Dendritic cell treated with granulocyte-macrophage colony-stimulating factor and Interleukin-4, amounts not matched to agents 40 ng/mL and 50 ng/mL, for 4 days (primary cell): ENCODE measurements at regions not wholly inside any gene's neighbourhood (a gene's known extent, or its start where the extent isn't known, plus 50 kb on each side); places are given as distances from the start of the nearest gene placed in this dataset.

Experiments
- H3K27ac Mint-ChIP-seq: one replicate; pipeline ENCODE4 v1.8.0; 2022; ENCODE audit warnings: mild to moderate bottlenecking, mixed read lengths
- H3K27me3 Mint-ChIP-seq: one replicate; pipeline ENCODE4 v1.8.0; 2022; ENCODE audit warnings: mild to moderate bottlenecking, mixed read lengths
- H3K36me3 Mint-ChIP-seq: one replicate; pipeline ENCODE4 v1.8.0; 2022; ENCODE audit warnings: low read depth, mixed read lengths
- H3K4me1 Mint-ChIP-seq: one replicate; pipeline ENCODE4 v1.8.0; 2022; ENCODE audit warnings: low read depth, mixed read lengths
- H3K4me3 Mint-ChIP-seq: one replicate; pipeline ENCODE4 v1.8.0; 2022; ENCODE audit warnings: mild to moderate bottlenecking, moderate library complexity, mixed read lengths
- H3K9me3 Mint-ChIP-seq: one replicate; pipeline ENCODE4 v1.8.0; 2022; ENCODE audit warnings: mixed read lengths
- intact Hi-C: fragments of 100-400 bp; cut with micrococcal nuclease; formaldehyde crosslinking; loops from one replicate; pipeline ENCODE4 v1.15.0; 2022

GRCh38 chr11:81092522-81092921 lies 1641.1 kb downstream of the FAM181B start:
- H3K4me1 Mint-ChIP-seq = no peaks in the 10 kb centered on the region
- no peaks in the 10 kb centered on the region for H3K36me3 Mint-ChIP-seq
- H3K9me3 Mint-ChIP-seq = no peaks in the 10 kb centered on the region
- intact Hi-C loops = no loop called here
- no peaks in the 10 kb centered on the region for H3K27me3 Mint-ChIP-seq
- no peak overlapping the region for H3K4me3 Mint-ChIP-seq
- H3K27ac Mint-ChIP-seq = no peak overlapping the region

- no peaks in the 10 kb centered on the region for H3K4me1 Mint-ChIP-seq
- no peak overlapping the region for H3K4me3 Mint-ChIP-seq
- no peaks in the 10 kb centered on the region for H3K27me3 Mint-ChIP-seq
These were observed 1644.4 kb downstream of the FAM181B start for GRCh38 chr11:81089242-81089641.

GRCh38 chr11:81080476-81080875 lies 1639.6 kb upstream of the TENM4 start:
- no peak overlapping the region for H3K27ac Mint-ChIP-seq
- no peaks in the 10 kb centered on the region for H3K36me3 Mint-ChIP-seq
- H3K4me1 Mint-ChIP-seq = no peaks in the 10 kb centered on the region
- peaks cover 10% of the 10 kb centered on the region for H3K9me3 Mint-ChIP-seq
- no peaks in the 10 kb centered on the region for H3K27me3 Mint-ChIP-seq
- intact Hi-C loops = no loop called here
- no peak overlapping the region for H3K4me3 Mint-ChIP-seq

More at GRCh38 chr11:81089242-81089641, 1644.4 kb downstream of the FAM181B start:
- H3K36me3 Mint-ChIP-seq = no peaks in the 10 kb centered on the region
- no peak overlapping the region for H3K27ac Mint-ChIP-seq
- peaks cover 1% of the 10 kb centered on the region for H3K9me3 Mint-ChIP-seq
- intact Hi-C loops = no loop called here

GRCh38 chr11:81072273-81072672 lies 1631.4 kb upstream of the TENM4 start:
- H3K27ac Mint-ChIP-seq = no peak overlapping the region
- no peaks in the 10 kb centered on the region for H3K27me3 Mint-ChIP-seq
- H3K4me1 Mint-ChIP-seq = no peaks in the 10 kb centered on the region
- H3K9me3 Mint-ChIP-seq = peaks cover 9% of the 10 kb centered on the region
- intact Hi-C loops = no loop called here
- no peaks in the 10 kb centered on the region for H3K36me3 Mint-ChIP-seq
- H3K4me3 Mint-ChIP-seq = no peak overlapping the region

GRCh38 chr11:81071606-81072005 lies 1630.8 kb upstream of the TENM4 start:
- no peaks in the 10 kb centered on the region for H3K36me3 Mint-ChIP-seq
- H3K27me3 Mint-ChIP-seq = no peaks in the 10 kb centered on the region

GRCh38 chr11:81070948-81071347 lies 1630.1 kb upstream of the TENM4 start:
- Mint-ChIP-seq H3K4me3 (no peak overlapping the region), H3K36me3 (no peaks in the 10 kb centered on the region), H3K27ac (no peak overlapping the region), H3K4me1 (no peaks in the 10 kb centered on the region), H3K27me3 (no peaks in the 10 kb centered on the region), H3K9me3 (peaks cover 9% of the 10 kb centered on the region)
- intact Hi-C loops = no loop called here

More at GRCh38 chr11:81071606-81072005, 1630.8 kb upstream of the TENM4 start:
- Mint-ChIP-seq H3K4me1 (no peaks in the 10 kb centered on the region), H3K4me3 (no peak overlapping the region), H3K27ac (no peak overlapping the region), H3K9me3 (peaks cover 9% of the 10 kb centered on the region)
- intact Hi-C loops = no loop called here

- no peaks in the 10 kb centered on the region for H3K27me3 Mint-ChIP-seq
- H3K36me3 Mint-ChIP-seq = no peaks in the 10 kb centered on the region
- H3K4me1 Mint-ChIP-seq = no peaks in the 10 kb centered on the region
- no peak overlapping the region for H3K27ac Mint-ChIP-seq
- intact Hi-C loops = no loop called here
- H3K9me3 Mint-ChIP-seq = no peaks in the 10 kb centered on the region
- H3K4me3 Mint-ChIP-seq = no peak overlapping the region
These were observed 1618.5 kb upstream of the TENM4 start for GRCh38 chr11:81059356-81059755.

- Mint-ChIP-seq H3K4me1 (no peaks in the 10 kb centered on the region), H3K9me3 (no peaks in the 10 kb centered on the region), H3K36me3 (no peaks in the 10 kb centered on the region), H3K4me3 (no peak overlapping the region), H3K27ac (no peak overlapping the region), H3K27me3 (no peaks in the 10 kb centered on the region)
- intact Hi-C loops = no loop called here
These were observed 1611.7 kb upstream of the TENM4 start for GRCh38 chr11:81052344-81053158.

- Mint-ChIP-seq H3K27me3 (no peaks in the 10 kb centered on the region), H3K4me1 (no peaks in the 10 kb centered on the region), H3K27ac (no peak overlapping the region), H3K9me3 (peaks cover 46% of the 10 kb centered on the region), H3K4me3 (no peak overlapping the region), H3K36me3 (no peaks in the 10 kb centered on the region)
- intact Hi-C loops = no loop called here
These were observed 1599.2 kb upstream of the TENM4 start for GRCh38 chr11:81039916-81040524.

- intact Hi-C loops = no loop called here
- H3K36me3 Mint-ChIP-seq = no peaks in the 10 kb centered on the region
- no peaks in the 10 kb centered on the region for H3K4me1 Mint-ChIP-seq
- H3K9me3 Mint-ChIP-seq = peaks cover 58% of the 10 kb centered on the region
- no peak overlapping the region for H3K27ac Mint-ChIP-seq
- H3K27me3 Mint-ChIP-seq = no peaks in the 10 kb centered on the region
- no peak overlapping the region for H3K4me3 Mint-ChIP-seq
These were observed 1595.5 kb upstream of the TENM4 start for GRCh38 chr11:81036168-81036870.

GRCh38 chr11:81033779-81034540 lies 1593.1 kb upstream of the TENM4 start:
- H3K27ac Mint-ChIP-seq = no peak overlapping the region
- H3K4me3 Mint-ChIP-seq = no peak overlapping the region
- intact Hi-C loops = no loop called here
- H3K27me3 Mint-ChIP-seq = no peaks in the 10 kb centered on the region
- no peaks in the 10 kb centered on the region for H3K4me1 Mint-ChIP-seq
- no peaks in the 10 kb centered on the region for H3K36me3 Mint-ChIP-seq
- H3K9me3 Mint-ChIP-seq = peaks cover 49% of the 10 kb centered on the region

GRCh38 chr11:81032906-81033305 lies 1592.1 kb upstream of the TENM4 start:
- Mint-ChIP-seq H3K4me1 (no peaks in the 10 kb centered on the region), H3K27me3 (no peaks in the 10 kb centered on the region), H3K4me3 (no peak overlapping the region), H3K36me3 (no peaks in the 10 kb centered on the region), H3K27ac (no peak overlapping the region), H3K9me3 (peaks cover 41% of the 10 kb centered on the region)
- intact Hi-C loops = no loop called here

- Mint-ChIP-seq H3K27ac (no peak overlapping the region), H3K4me3 (no peak overlapping the region), H3K9me3 (peaks cover 14% of the 10 kb centered on the region), H3K36me3 (no peaks in the 10 kb centered on the region), H3K4me1 (no peaks in the 10 kb centered on the region), H3K27me3 (no peaks in the 10 kb centered on the region)
- intact Hi-C loops = no loop called here
These were observed 1589.4 kb upstream of the TENM4 start for GRCh38 chr11:81030186-81030585.

GRCh38 chr11:81026032-81026431 lies 1585.2 kb upstream of the TENM4 start:
- intact Hi-C loops = no loop called here
- no peaks in the 10 kb centered on the region for H3K4me1 Mint-ChIP-seq
- no peaks in the 10 kb centered on the region for H3K9me3 Mint-ChIP-seq
- no peaks in the 10 kb centered on the region for H3K36me3 Mint-ChIP-seq
- no peaks in the 10 kb centered on the region for H3K27me3 Mint-ChIP-seq
- no peak overlapping the region for H3K27ac Mint-ChIP-seq
- no peak overlapping the region for H3K4me3 Mint-ChIP-seq
